B cell (primary cell): ENCODE measurements at regions not wholly inside any gene's neighbourhood (a gene's known extent, or its start where the extent isn't known, plus 50 kb on each side); places are given as distances from the start of the nearest gene placed in this dataset.

ENCODE experiments used
- EZH2 ChIP-seq: IDR thresholded peaks from 2 replicates; pipeline ENCODE4 v1.6.1; 2012; ENCODE audit warnings: borderline replicate concordance, low read depth, mild to moderate bottlenecking, moderate library complexity, low read length; ENCODE audit not compliant: insufficient read depth, poor library complexity, severe bottlenecking
- TF ChIP-seq, protein P1 (sequence below): fragments of 200-600 bp; IDR thresholded peaks from one replicate; pipeline ENCODE4 v1.8.0; 2022; ENCODE audit warnings: antibody characterized with exemption, mild to moderate bottlenecking

DNA sequence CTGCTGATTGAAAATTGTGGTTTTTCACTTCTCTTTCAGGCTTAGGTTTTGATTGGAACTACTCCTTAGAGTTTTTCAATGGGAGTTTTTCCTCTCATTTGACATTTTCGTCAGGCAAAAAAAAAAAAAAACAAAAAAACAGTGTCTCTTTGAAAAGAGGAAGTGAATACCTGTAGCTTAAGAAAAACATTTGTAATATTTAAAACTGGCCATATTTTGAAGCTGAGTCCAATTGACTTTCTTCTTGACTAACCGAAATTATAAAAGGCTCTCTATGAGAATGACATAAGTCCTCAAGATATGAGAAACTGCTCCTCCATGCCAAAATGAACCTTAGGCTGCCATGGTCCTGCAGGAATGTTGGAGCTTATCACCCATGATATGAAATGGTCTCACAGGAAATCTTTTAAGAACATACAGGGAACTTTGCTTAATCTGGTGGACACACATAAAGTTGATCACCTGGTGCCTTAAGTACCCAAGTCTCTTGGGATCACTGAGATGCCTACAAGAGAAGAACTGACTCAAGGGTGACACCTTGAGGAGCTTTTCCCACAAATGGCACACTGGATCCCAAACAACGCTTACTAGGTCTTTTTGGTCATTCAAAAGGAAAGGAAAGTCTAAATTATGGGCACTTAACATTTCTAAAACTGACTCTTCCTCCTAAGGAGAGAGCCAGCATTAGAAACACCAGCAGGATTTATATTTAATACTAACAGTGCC lies 263.4 kb downstream of the CDC14C start:
- TF ChIP-seq, protein P1, sequence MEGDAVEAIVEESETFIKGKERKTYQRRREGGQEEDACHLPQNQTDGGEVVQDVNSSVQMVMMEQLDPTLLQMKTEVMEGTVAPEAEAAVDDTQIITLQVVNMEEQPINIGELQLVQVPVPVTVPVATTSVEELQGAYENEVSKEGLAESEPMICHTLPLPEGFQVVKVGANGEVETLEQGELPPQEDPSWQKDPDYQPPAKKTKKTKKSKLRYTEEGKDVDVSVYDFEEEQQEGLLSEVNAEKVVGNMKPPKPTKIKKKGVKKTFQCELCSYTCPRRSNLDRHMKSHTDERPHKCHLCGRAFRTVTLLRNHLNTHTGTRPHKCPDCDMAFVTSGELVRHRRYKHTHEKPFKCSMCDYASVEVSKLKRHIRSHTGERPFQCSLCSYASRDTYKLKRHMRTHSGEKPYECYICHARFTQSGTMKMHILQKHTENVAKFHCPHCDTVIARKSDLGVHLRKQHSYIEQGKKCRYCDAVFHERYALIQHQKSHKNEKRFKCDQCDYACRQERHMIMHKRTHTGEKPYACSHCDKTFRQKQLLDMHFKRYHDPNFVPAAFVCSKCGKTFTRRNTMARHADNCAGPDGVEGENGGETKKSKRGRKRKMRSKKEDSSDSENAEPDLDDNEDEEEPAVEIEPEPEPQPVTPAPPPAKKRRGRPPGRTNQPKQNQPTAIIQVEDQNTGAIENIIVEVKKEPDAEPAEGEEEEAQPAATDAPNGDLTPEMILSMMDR = no peak
- TF ChIP-seq EZH2 = no peak
